Lower leg skin (tissue), 3 donors: ENCODE measurements at regions not wholly inside any gene's neighbourhood (a gene's known extent, or its start where the extent isn't known, plus 50 kb on each side); places are given as distances from the start of the nearest gene placed in this dataset.

Experiments used
- POLR2A ChIP-seq, 2 donors: fragments of 450-650 bp; IDR thresholded peaks; one replicate each; pipeline ENCODE4 v1.6.1; 2016 to 2017; ENCODE audit warnings: antibody characterized with exemption in 2 of 2, mild to moderate bottlenecking in 1 of 2, moderate library complexity in 1 of 2
- TF ChIP-seq, protein P1 (sequence below), 3 donors: fragments of 450-650 bp; IDR thresholded peaks; one replicate each; pipeline ENCODE4 v1.5.1; 2016; ENCODE audit warnings: antibody characterized with exemption in 3 of 3, mild to moderate bottlenecking in 3 of 3, moderate library complexity in 2 of 3

- TF ChIP-seq, protein P1, sequence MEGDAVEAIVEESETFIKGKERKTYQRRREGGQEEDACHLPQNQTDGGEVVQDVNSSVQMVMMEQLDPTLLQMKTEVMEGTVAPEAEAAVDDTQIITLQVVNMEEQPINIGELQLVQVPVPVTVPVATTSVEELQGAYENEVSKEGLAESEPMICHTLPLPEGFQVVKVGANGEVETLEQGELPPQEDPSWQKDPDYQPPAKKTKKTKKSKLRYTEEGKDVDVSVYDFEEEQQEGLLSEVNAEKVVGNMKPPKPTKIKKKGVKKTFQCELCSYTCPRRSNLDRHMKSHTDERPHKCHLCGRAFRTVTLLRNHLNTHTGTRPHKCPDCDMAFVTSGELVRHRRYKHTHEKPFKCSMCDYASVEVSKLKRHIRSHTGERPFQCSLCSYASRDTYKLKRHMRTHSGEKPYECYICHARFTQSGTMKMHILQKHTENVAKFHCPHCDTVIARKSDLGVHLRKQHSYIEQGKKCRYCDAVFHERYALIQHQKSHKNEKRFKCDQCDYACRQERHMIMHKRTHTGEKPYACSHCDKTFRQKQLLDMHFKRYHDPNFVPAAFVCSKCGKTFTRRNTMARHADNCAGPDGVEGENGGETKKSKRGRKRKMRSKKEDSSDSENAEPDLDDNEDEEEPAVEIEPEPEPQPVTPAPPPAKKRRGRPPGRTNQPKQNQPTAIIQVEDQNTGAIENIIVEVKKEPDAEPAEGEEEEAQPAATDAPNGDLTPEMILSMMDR (IDR thresholded peaks at IDR 0.05): no peak
- no peak for TF ChIP-seq POLR2A (IDR thresholded peaks at IDR 0.05)
These were observed 101.2 kb upstream of the MKLN1 start for GRCh38 chr7:131226514-131226865.
